SHP77 (cell line): ENCODE measurements at regions not wholly inside any gene's neighbourhood (a gene's known extent, or its start where the extent isn't known, plus 50 kb on each side); places are given as distances from the start of the nearest gene placed in this dataset.
"Not testable (repeated sequence)": the region's sequence is repeated elsewhere in the genome, so short reads cannot be mapped to it uniquely, and the experiment has no call there.

Experiments
- DNase-seq, 2 experiments: peaks; one replicate each; lab custom pipeline; 2025; lab: John Stamatoyannopoulos, UW

- DNase-seq = no peak
Measured at GRCh38 chr1:189206617-189207016, 1271.0 kb downstream of the BRINP3 start.

- DNase-seq = no peak
Measured at GRCh38 chr1:189211742-189212141, 1265.9 kb downstream of the BRINP3 start.

GRCh38 chr1:189212606-189213005 lies 1265.1 kb downstream of the BRINP3 start:
- no peak for DNase-seq

- DNase-seq = no peak
Measured at GRCh38 chr1:189216886-189217285, 1260.8 kb downstream of the BRINP3 start.

GRCh38 chr1:189217646-189218045 lies 1260.0 kb downstream of the BRINP3 start:
- no peak for DNase-seq

GRCh38 chr1:189220750-189221149 lies 1256.9 kb downstream of the BRINP3 start:
- DNase-seq = no peak

- not testable (repeated sequence) for DNase-seq
Measured at GRCh38 chr1:189225794-189226145, 1251.9 kb downstream of the BRINP3 start.

- DNase-seq = no peak
Measured at GRCh38 chr1:189226779-189227178, 1250.9 kb downstream of the BRINP3 start.

- DNase-seq = no peak
Measured at GRCh38 chr1:189237008-189237407, 1240.7 kb downstream of the BRINP3 start.

- DNase-seq = no peak
Measured at GRCh38 chr1:189253601-189254350, 1223.9 kb downstream of the BRINP3 start.

GRCh38 chr1:189261128-189261527 lies 1216.5 kb downstream of the BRINP3 start:
- not testable (repeated sequence) for DNase-seq

GRCh38 chr1:189269011-189269410 lies 1208.7 kb downstream of the BRINP3 start:
- DNase-seq = no peak

GRCh38 chr1:189274267-189274666 lies 1203.4 kb downstream of the BRINP3 start:
- no peak for DNase-seq

GRCh38 chr1:189275796-189276195 lies 1201.9 kb downstream of the BRINP3 start:
- DNase-seq = no peak

- DNase-seq = no peak
Measured at GRCh38 chr1:189289346-189289745, 1188.3 kb downstream of the BRINP3 start.

GRCh38 chr1:189301235-189301634 lies 1176.4 kb downstream of the BRINP3 start:
- no peak for DNase-seq

- DNase-seq = no peak
Measured at GRCh38 chr1:189305279-189305678, 1172.4 kb downstream of the BRINP3 start.

- no peak for DNase-seq
Measured at GRCh38 chr1:189311915-189312314, 1165.7 kb downstream of the BRINP3 start.

GRCh38 chr1:189312499-189312898 lies 1165.2 kb downstream of the BRINP3 start:
- DNase-seq = no peak

GRCh38 chr1:189313488-189313887 lies 1164.2 kb downstream of the BRINP3 start:
- no peak for DNase-seq

- DNase-seq = no peak
Measured at GRCh38 chr1:189315035-189315901, 1162.4 kb downstream of the BRINP3 start.

GRCh38 chr1:189323091-189323490 lies 1154.6 kb downstream of the BRINP3 start:
- DNase-seq = no peak

- DNase-seq = not testable (repeated sequence)
Measured at GRCh38 chr1:189331071-189331470, 1146.6 kb downstream of the BRINP3 start.
